ENCODE measurements at regions not wholly inside any gene's neighbourhood (a gene's known extent, or its start where the extent isn't known, plus 50 kb on each side); places are given as distances from the start of the nearest gene placed in this dataset.

DNA sequence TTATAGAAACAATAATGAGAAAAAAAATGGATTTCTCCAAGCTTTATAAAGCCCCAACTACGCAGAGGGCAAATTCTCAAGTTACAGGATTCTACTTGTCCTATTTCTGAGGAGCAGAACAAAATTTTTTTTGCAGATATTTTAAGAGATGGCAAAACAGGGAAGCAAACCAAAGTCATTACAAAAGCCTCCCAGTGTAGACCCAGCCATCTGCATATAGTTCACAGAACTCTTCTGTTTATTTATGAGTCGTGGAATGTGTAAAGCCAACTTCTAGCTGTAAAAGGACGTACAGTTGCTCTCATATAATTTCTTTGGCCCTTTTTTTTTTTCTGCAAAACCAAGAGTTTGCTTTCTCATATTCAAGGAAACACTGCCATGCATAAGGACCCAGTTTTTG is 120.4 kb downstream of the PCDH7 start:
- H3K36me3 Mint-ChIP-seq (ENCODE audit: low read depth), result no peaks in the 10 kb centered on the region
- ChIA-PET CTCF (no interaction called here), POLR2A (no interaction called here)
- no peaks in the 10 kb centered on the region for H3K9me3 Mint-ChIP-seq
- H3K4me1 Mint-ChIP-seq, result no peaks in the 10 kb centered on the region
- TF ChIP-seq, protein P1, sequence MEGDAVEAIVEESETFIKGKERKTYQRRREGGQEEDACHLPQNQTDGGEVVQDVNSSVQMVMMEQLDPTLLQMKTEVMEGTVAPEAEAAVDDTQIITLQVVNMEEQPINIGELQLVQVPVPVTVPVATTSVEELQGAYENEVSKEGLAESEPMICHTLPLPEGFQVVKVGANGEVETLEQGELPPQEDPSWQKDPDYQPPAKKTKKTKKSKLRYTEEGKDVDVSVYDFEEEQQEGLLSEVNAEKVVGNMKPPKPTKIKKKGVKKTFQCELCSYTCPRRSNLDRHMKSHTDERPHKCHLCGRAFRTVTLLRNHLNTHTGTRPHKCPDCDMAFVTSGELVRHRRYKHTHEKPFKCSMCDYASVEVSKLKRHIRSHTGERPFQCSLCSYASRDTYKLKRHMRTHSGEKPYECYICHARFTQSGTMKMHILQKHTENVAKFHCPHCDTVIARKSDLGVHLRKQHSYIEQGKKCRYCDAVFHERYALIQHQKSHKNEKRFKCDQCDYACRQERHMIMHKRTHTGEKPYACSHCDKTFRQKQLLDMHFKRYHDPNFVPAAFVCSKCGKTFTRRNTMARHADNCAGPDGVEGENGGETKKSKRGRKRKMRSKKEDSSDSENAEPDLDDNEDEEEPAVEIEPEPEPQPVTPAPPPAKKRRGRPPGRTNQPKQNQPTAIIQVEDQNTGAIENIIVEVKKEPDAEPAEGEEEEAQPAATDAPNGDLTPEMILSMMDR (IDR thresholded peaks at IDR 0.05), result no peak
- no peak overlapping the region for H3K27ac Mint-ChIP-seq
- DNase-seq (no peak), ATAC-seq (ENCODE audit: low read depth) (no peak)
- intact Hi-C loops (cut with micrococcal nuclease), result no loop called here
- no peaks in the 10 kb centered on the region for H3K27me3 Mint-ChIP-seq
- H3K4me3 Mint-ChIP-seq, result no peak overlapping the region

DNA sequence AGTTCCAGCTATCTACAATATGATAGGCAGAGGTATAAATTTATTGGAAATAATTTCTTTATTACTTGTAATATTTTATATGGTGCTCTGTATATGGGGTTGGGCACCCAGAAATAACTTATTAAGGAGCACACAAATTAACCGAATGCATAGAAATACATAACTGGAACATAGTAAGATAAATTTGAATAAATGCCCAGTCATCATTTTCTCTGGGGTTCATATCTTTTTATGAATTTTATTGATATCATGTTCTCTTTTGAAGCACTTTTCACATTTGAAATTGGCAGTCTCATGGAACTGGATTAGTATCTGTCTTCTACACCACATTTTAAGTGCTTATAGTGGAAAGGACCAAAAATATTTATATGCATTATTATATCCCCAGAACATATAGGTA is 122.0 kb downstream of the PCDH7 start:
- no peaks in the 10 kb centered on the region for H3K27me3 Mint-ChIP-seq
- TF ChIP-seq, protein P1 (IDR thresholded peaks at IDR 0.05), result no peak
- no peaks in the 10 kb centered on the region for H3K36me3 Mint-ChIP-seq (ENCODE audit: low read depth)
- H3K4me1 Mint-ChIP-seq, result no peaks in the 10 kb centered on the region
- ATAC-seq (ENCODE audit: low read depth), result no peak
- no peak overlapping the region for H3K27ac Mint-ChIP-seq
- DNase-seq, result no peak
- H3K9me3 Mint-ChIP-seq, result no peaks in the 10 kb centered on the region
- intact Hi-C loops (cut with micrococcal nuclease), result no loop called here
- no peak overlapping the region for H3K4me3 Mint-ChIP-seq
- ChIA-PET POLR2A (no interaction called here), CTCF (no interaction called here)

- intact Hi-C loops (cut with micrococcal nuclease), result no loop called here
- H3K27me3 Mint-ChIP-seq, result no peaks in the 10 kb centered on the region
- no peak for ATAC-seq (ENCODE audit: low read depth)
- H3K36me3 Mint-ChIP-seq (ENCODE audit: low read depth), result no peaks in the 10 kb centered on the region
- TF ChIP-seq, protein P1 (IDR thresholded peaks at IDR 0.05), result no peak
- H3K4me3 Mint-ChIP-seq, result no peak overlapping the region
- DNase-seq, result no peak
- no peak overlapping the region for H3K27ac Mint-ChIP-seq
- H3K4me1 Mint-ChIP-seq, result no peaks in the 10 kb centered on the region
- CTCF ChIA-PET, result no interaction called here
- POLR2A ChIA-PET, result no interaction called here
- H3K9me3 Mint-ChIP-seq, result no peaks in the 10 kb centered on the region
Measured at GRCh38 chr4:30842689-30843088, 122.5 kb downstream of the PCDH7 start.

DNA sequence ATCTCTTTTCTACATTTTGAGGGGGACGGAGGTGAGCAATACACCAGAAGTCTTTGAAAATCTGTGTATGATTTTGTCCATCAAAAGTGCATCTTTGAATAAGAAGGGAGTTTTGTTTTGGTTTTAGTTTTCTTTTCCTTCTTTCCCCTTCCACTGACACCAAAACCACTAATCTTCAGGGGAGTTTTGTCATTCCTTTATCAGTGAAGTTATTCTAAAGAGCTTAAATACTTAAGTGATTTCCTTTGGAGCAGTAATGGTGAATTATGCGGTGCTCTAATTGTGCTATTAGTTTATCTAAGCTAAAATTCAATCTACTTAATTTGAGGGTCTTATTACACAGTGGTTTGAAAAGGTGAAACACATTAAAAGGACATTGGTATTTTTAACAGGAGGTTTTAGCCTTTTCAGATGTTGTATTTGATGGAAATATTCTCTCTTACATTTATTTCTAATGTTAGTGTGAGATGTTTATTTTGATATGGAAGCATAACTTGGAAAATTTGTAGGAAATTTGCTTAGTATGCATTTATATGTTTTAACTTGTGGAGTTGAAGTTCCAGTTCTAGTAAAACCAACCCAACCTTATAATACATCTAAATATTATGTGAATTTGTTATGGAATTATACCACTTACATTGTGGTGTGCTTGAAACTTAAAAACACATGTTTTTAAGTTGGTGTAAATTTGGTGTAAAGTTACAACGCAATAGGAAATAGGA is 124.9 kb downstream of the PCDH7 start:
- ChIA-PET CTCF (no interaction called here), POLR2A (no interaction called here)
- ATAC-seq (ENCODE audit: low read depth), result no peak
- no peaks in the 10 kb centered on the region for H3K36me3 Mint-ChIP-seq (ENCODE audit: low read depth)
- TF ChIP-seq, protein P1 (IDR thresholded peaks at IDR 0.05), result no peak
- no peak overlapping the region for H3K4me3 Mint-ChIP-seq
- H3K4me1 Mint-ChIP-seq, result no peaks in the 10 kb centered on the region
- H3K27me3 Mint-ChIP-seq, result no peaks in the 10 kb centered on the region
- DNase-seq, result no peak
- no peaks in the 10 kb centered on the region for H3K9me3 Mint-ChIP-seq
- intact Hi-C loops (cut with micrococcal nuclease), result no loop called here
- H3K27ac Mint-ChIP-seq, result no peak overlapping the region

GRCh38 chr4:30847167-30847566 is 127.0 kb downstream of the PCDH7 start:
- ATAC-seq (ENCODE audit: low read depth) (no peak), DNase-seq (no peak)
- POLR2A ChIA-PET, result no interaction called here
- Mint-ChIP-seq H3K9me3 (no peaks in the 10 kb centered on the region), H3K27me3 (no peaks in the 10 kb centered on the region), H3K36me3 (ENCODE audit: low read depth) (no peaks in the 10 kb centered on the region), H3K4me3 (no peak overlapping the region), H3K27ac (no peak overlapping the region), H3K4me1 (no peaks in the 10 kb centered on the region)
- TF ChIP-seq, protein P1 (IDR thresholded peaks at IDR 0.05), result no peak
- CTCF ChIA-PET, result no interaction called here
- intact Hi-C loops (cut with micrococcal nuclease), result no loop called here

Measured in activated B cell treated with CpG ODN at 0.5 μM for 24 hours (primary cell).